ENCODE measurements at regions not wholly inside any gene's neighbourhood (a gene's known extent, or its start where the extent isn't known, plus 50 kb on each side); places are given as distances from the start of the nearest gene placed in this dataset.

DNA sequence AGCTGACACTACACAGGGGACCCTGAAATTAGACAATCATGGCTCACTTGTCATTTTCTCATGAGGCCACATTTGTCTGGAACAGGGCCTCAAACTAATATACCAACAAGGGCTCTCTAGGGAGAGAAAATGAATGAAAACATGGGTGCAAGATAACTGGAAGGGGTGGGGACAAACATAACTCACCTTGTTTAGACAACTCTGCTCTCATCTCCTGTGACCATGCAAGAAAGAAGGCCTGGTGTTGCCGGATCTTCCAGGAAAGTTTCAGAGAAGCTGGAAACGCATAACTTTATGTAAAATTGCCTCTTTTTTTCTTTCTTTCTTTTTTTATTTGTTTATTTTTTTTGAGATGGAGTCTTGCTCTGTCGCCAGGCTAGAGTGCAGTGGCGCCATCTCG, 80.4 kb upstream of the SPRED2 start:
- no peak for DNase-seq
- Histone ChIP-seq H3K4me3 (no peak overlapping the region), H3K36me3 (no peaks in the 10 kb centered on the region), H3K4me1 (no peaks in the 10 kb centered on the region), H3K27me3 (no peaks in the 10 kb centered on the region), H3K9me3 (no peaks in the 10 kb centered on the region), H3K27ac (no peak overlapping the region)
- no peak for TF ChIP-seq POLR2A (IDR thresholded peaks at IDR 0.05)
- TF ChIP-seq, protein P1, sequence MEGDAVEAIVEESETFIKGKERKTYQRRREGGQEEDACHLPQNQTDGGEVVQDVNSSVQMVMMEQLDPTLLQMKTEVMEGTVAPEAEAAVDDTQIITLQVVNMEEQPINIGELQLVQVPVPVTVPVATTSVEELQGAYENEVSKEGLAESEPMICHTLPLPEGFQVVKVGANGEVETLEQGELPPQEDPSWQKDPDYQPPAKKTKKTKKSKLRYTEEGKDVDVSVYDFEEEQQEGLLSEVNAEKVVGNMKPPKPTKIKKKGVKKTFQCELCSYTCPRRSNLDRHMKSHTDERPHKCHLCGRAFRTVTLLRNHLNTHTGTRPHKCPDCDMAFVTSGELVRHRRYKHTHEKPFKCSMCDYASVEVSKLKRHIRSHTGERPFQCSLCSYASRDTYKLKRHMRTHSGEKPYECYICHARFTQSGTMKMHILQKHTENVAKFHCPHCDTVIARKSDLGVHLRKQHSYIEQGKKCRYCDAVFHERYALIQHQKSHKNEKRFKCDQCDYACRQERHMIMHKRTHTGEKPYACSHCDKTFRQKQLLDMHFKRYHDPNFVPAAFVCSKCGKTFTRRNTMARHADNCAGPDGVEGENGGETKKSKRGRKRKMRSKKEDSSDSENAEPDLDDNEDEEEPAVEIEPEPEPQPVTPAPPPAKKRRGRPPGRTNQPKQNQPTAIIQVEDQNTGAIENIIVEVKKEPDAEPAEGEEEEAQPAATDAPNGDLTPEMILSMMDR (IDR thresholded peaks at IDR 0.05) = no peak

DNA sequence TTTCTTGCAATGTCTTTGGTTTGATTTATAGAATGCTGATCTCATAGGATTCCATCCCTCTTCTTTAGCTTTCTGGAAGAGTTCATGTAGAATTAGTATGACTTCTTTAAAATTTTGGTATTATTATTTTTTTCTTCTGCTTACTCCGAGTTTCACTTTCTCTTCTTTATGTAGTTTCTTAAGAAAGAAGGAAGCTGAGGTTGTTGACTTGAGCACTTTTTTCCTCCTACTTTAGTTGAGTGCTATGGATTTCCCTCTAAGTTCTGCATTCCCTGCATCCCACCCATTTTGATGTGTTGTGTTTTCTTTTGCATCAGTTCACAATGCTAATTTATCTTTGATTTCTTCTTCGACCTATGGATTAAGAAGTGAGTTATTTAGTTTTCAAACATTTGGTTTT, 78.9 kb upstream of the SPRED2 start:
- Histone ChIP-seq H3K4me1 (no peaks in the 10 kb centered on the region), H3K36me3 (no peaks in the 10 kb centered on the region), H3K9me3 (no peaks in the 10 kb centered on the region), H3K27me3 (no peaks in the 10 kb centered on the region), H3K27ac (no peak overlapping the region), H3K4me3 (no peak overlapping the region)
- TF ChIP-seq POLR2A (IDR thresholded peaks at IDR 0.05) = no peak
- TF ChIP-seq, protein P1 (IDR thresholded peaks at IDR 0.05) = no peak
- DNase-seq = no peak

DNA sequence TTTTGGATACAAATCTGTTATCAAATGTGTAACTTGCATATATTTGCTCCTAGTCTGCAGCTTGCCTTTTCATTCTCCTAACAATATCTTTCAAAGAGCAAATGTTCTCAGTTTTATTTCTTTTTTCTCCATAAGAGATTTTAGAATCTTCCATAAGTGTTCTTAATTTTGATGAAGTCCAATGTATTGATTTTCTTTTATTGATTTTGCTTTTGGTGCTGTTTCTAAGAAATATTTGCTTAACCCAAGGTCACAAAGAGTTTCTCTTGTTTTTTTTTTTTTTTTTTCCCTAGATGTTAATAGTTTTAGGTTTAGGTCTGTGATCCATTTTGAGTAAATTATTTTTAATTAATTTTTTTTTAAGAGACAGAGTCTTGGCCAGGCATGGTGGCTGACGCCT, 75.8 kb upstream of the SPRED2 start:
- Histone ChIP-seq H3K27ac (no peak overlapping the region), H3K9me3 (no peaks in the 10 kb centered on the region), H3K4me1 (no peaks in the 10 kb centered on the region), H3K4me3 (no peak overlapping the region), H3K27me3 (no peaks in the 10 kb centered on the region), H3K36me3 (no peaks in the 10 kb centered on the region)
- no peak for DNase-seq
- no peak for TF ChIP-seq POLR2A (IDR thresholded peaks at IDR 0.05)
- TF ChIP-seq, protein P1 (IDR thresholded peaks at IDR 0.05) = no peak

DNA sequence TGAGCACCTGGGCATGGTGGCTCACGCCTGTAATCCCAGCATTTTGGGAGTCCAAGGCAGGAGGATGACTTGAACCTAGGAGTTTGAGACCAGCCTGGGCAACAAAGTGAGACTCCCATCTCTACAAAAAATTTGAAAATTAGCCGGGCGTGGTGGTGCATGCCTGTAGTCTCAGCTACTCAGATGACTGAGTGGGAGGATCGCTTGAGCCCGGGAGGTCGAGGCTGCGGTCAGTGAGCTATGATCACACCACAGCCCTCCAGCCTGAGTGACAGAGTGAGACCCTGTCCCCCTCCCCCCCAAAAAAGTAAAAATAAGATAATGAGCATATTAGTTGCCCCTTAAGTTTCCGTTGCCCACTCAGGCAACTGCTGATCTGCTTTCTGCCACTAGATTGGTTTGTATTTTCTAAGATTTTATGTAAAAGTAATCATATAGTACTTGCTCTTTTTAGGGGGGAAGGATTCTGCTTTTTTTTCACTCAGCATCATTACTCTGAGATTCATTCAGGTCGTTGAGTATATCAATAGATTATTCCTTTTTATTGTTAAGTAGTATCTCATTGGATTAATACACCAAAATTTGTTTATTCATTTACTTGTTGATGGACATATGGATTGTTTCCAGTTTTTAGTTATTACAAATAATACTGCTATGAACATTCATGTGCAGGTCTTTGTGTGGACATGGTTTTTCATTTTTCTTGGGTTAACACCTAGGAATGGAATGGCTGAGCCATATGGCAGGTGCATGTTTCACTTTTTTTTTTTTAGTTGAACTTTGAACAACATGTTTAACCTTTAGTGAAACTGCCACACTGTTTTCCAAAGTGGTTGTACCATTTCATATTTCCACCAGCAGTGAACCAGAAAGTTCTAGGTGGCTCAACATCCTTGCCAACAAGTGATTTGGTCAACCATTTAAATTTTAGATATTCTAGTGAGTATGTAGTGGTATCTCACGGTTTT, 75.0 kb upstream of the SPRED2 start:
- Histone ChIP-seq H3K36me3 (no peaks in the 10 kb centered on the region), H3K27ac (no peak overlapping the region), H3K4me1 (no peaks in the 10 kb centered on the region), H3K27me3 (no peaks in the 10 kb centered on the region), H3K4me3 (no peak overlapping the region), H3K9me3 (no peaks in the 10 kb centered on the region)
- DNase-seq = no peak
- TF ChIP-seq POLR2A (IDR thresholded peaks at IDR 0.05) = no peak
- TF ChIP-seq, protein P1 (IDR thresholded peaks at IDR 0.05) = no peak

DNA sequence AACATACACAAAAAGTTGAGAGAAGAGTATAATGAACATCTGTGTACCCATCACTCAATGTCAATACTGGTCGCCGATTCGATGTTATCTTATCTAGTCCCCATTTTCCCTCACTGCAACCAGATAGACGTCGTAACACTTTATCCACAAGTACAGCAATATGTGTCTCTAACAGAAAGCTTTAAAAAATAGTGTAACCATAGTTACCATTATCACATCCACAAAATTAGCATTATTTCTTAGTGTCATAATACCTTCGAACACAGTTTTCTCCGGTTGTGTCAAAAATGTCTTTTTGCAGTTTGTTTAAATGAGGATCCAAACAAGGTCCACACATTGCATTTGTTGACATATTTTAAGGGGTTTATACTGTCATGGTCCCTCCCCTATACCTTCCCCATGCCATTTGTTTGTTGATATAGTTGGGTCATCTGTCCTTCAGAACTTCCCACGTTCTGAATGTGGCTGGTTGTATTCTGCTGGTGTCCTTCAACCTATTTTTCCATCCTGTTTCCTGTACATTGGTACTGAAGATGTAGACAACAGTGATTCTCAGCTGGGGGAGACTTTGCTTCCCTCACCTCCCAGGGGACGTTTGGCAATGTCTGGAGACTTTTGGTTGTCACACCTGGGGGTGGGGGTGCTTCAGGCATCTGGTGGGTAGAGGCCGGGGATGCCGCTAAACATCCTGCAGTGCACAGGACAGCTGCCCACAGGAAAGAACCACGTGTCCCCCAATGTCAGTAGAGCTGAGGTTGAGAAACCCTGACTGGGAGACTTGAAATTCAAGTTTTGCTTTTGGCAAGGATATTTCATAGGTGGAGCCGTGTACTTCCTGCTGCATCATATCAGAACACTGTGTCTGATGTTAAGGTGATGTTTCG, 72.7 kb upstream of the SPRED2 start:
- no peaks in the 10 kb centered on the region for H3K27me3 ChIP-seq
- DNase-seq = no peak

More for the DNA sequence above, 72.7 kb upstream of the SPRED2 start:
- Histone ChIP-seq H3K4me1 (no peaks in the 10 kb centered on the region), H3K36me3 (no peaks in the 10 kb centered on the region), H3K4me3 (no peak overlapping the region), H3K9me3 (no peaks in the 10 kb centered on the region), H3K27ac (no peak overlapping the region)
- TF ChIP-seq, protein P1 (IDR thresholded peaks at IDR 0.05) = no peak
- TF ChIP-seq POLR2A (IDR thresholded peaks at IDR 0.05) = no peak

All from Peyer's patch (tissue), 4 donors.